Left lung (tissue), 4 donors: ENCODE measurements at regions not wholly inside any gene's neighbourhood (a gene's known extent, or its start where the extent isn't known, plus 50 kb on each side); places are given as distances from the start of the nearest gene placed in this dataset.

Source experiments
- ATAC-seq: fragments of 200-7000 bp; cut with Tn5 transposase; one replicate; pipeline ENCODE4 v1.9.1; 2020; ENCODE audit warnings: moderate library complexity
- DNase-seq, 4 donors: peaks; one replicate each; pipeline ENCODE4 v3.0.0-alpha.2; 2013 to 2020
- H3K27ac ChIP-seq, 2 donors: fragments of 200-600 bp; sonication (generic) in 1 of 2; one replicate each; pipeline versions ENCODE4 v1.5.0 to v1.8.0; 2020 to 2021
- H3K27me3 ChIP-seq, 2 donors: fragments of 200-600 bp; sonication (generic) in 1 of 2; one replicate each; pipeline versions ENCODE4 v1.5.0 to v1.8.0; 2020 to 2021
- H3K36me3 ChIP-seq, 2 donors: fragments of 200-600 bp; sonication (generic) in 1 of 2; one replicate each; pipeline versions ENCODE4 v1.5.0 to v1.8.0; 2020 to 2021
- H3K4me1 ChIP-seq, 2 donors: fragments of 200-600 bp; one replicate each; pipeline ENCODE4 v1.8.0; 2021
- H3K4me3 ChIP-seq, 2 donors: fragments of 200-600 bp; sonication (generic) in 1 of 2; one replicate each; pipeline versions ENCODE4 v1.5.0 to v1.8.0; 2020 to 2021; ENCODE audit warnings: mild to moderate bottlenecking in 1 of 2
- H3K9me3 ChIP-seq, 2 donors: fragments of 200-600 bp; sonication (generic) in 1 of 2; one replicate each; pipeline versions ENCODE4 v1.5.0 to v1.8.0; 2020 to 2021
- intact Hi-C, 2 donors: fragments of 100-400 bp; cut with DNase I; formaldehyde crosslinking; loops; one replicate each; pipeline versions ENCODE4 v1.11.2 to v1.14.2; 2022
- TF ChIP-seq, protein P1 (sequence below), 2 donors: fragments of 200-600 bp; sonication (generic) in 1 of 2; IDR thresholded peaks; one replicate each; pipeline versions ENCODE4 v1.5.0 to v1.8.0; 2021; ENCODE audit warnings: antibody characterized with exemption in 2 of 2
- donor health status: DM: no; HTN: yes; CAD: no.
- donor health status: DM: no; HTN: no; CAD: no.

DNA sequence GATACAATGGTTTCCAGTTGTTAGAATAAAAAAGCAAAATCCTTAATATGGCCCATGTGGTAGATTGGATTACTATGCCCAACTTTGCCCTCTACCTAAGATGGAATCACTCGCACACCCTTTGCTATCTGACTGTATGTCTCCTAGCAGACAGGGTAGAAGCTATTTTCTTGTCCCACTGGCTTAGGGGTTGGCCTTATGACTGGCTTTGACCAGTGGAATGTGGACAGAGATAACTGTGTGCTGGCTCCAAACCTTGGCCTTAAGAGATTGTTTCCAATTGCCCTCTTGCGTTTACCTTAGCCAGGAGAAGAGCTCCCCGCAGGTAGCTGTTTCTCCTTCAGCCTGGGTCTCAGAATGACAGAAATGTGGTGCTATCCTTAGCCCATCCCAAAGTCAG lies 355.9 kb downstream of the BCOR start:
- Histone ChIP-seq H3K4me1 (no peaks in the 10 kb centered on the region), H3K4me3 (no peak overlapping the region), H3K27ac (no peak overlapping the region), H3K36me3 (no peaks in the 10 kb centered on the region), H3K9me3 (no peaks in the 10 kb centered on the region), H3K27me3 (no peaks in the 10 kb centered on the region)
- ATAC-seq (no peak), DNase-seq (no peak)
- intact Hi-C loops = no loop called here
- TF ChIP-seq, protein P1, sequence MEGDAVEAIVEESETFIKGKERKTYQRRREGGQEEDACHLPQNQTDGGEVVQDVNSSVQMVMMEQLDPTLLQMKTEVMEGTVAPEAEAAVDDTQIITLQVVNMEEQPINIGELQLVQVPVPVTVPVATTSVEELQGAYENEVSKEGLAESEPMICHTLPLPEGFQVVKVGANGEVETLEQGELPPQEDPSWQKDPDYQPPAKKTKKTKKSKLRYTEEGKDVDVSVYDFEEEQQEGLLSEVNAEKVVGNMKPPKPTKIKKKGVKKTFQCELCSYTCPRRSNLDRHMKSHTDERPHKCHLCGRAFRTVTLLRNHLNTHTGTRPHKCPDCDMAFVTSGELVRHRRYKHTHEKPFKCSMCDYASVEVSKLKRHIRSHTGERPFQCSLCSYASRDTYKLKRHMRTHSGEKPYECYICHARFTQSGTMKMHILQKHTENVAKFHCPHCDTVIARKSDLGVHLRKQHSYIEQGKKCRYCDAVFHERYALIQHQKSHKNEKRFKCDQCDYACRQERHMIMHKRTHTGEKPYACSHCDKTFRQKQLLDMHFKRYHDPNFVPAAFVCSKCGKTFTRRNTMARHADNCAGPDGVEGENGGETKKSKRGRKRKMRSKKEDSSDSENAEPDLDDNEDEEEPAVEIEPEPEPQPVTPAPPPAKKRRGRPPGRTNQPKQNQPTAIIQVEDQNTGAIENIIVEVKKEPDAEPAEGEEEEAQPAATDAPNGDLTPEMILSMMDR (IDR thresholded peaks at IDR 0.05) = no peak

DNA sequence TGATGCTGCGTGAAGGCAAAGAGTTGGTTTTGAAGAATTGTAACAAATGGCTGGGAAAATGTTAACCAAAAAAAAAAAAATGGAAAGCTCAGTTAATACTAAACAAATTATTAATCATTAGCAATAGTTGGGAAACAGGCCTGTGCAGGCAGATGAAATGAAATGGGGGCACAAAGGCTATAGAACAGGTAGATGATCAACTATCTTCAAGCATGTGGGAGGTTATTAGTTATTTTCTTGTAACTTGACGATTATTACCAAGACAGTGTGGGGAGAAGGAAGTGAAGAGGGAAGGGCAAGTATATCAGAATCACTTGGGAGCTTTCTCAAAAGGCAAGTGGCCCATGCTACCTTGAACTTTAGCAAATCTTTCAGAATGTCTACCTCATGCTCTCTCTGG lies 351.9 kb downstream of the BCOR start:
- Histone ChIP-seq H3K27ac (no peak overlapping the region), H3K4me1 (peaks cover 0 to 7% of the 10 kb centered on the region in 2 donors), H3K9me3 (no peaks in the 10 kb centered on the region), H3K27me3 (no peaks in the 10 kb centered on the region), H3K4me3 (no peak overlapping the region), H3K36me3 (no peaks in the 10 kb centered on the region)
- ATAC-seq (no peak), DNase-seq (no peak)
- TF ChIP-seq, protein P1 (IDR thresholded peaks at IDR 0.05) = no peak
- intact Hi-C loops = no loop called here

DNA sequence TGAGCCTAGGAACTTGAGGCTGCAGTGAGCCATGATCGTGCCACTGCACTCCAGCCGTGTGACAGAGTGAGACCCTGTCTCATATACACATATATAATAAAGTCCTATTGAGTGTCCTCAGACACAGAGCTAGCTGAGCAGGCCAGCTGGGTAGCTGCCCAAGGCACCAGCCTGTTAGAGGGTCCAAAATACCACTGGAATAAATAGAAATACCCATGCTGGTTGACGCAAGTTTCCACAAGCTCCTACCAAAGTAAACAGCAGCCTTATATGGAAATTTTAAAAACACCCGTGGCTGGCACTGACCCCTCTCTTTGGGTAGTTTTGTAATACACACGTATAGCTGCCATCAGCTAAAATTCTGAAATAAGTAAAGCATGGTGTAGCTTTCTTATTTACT lies 348.6 kb downstream of the BCOR start:
- TF ChIP-seq, protein P1 (IDR thresholded peaks at IDR 0.05) = no peak
- intact Hi-C loops = no loop called here
- DNase-seq (no peak), ATAC-seq (no peak)
- Histone ChIP-seq H3K27ac (no peak overlapping the region), H3K9me3 (no peaks in the 10 kb centered on the region), H3K4me3 (no peak overlapping the region), H3K27me3 (no peaks in the 10 kb centered on the region), H3K4me1 (peaks cover 3 to 16% of the 10 kb centered on the region in 2 donors), H3K36me3 (no peaks in the 10 kb centered on the region)

DNA sequence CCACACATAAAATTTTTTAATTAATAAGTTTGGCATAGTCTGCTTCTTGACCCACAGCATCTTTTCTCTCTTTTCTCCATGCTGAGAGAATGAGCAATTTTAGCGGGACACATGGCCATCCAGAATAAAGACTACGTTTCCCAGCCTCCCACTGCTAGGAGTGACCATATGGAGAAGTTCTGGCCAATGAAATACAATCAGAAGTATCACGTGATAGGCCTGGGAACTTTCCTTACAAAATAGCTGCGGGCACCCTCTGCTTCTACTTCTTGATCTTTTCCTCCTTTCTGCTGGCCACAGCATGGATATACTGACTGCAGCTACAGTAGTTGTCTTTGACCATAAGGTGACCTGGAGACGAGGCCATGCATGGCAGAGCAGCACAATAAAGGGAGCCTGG lies 348.0 kb downstream of the BCOR start:
- no peaks in the 10 kb centered on the region for H3K27me3 ChIP-seq
- peak; percentile 26 for ATAC-seq
- no peak overlapping the region for H3K27ac ChIP-seq
- intact Hi-C loops = no loop called here
- DNase-seq = no peak
- H3K4me1 ChIP-seq = peaks cover 3 to 16% of the 10 kb centered on the region in 2 donors
- H3K36me3 ChIP-seq = no peaks in the 10 kb centered on the region
- TF ChIP-seq, protein P1 (IDR thresholded peaks at IDR 0.05) = no peak
- no peak overlapping the region for H3K4me3 ChIP-seq
- no peaks in the 10 kb centered on the region for H3K9me3 ChIP-seq

DNA sequence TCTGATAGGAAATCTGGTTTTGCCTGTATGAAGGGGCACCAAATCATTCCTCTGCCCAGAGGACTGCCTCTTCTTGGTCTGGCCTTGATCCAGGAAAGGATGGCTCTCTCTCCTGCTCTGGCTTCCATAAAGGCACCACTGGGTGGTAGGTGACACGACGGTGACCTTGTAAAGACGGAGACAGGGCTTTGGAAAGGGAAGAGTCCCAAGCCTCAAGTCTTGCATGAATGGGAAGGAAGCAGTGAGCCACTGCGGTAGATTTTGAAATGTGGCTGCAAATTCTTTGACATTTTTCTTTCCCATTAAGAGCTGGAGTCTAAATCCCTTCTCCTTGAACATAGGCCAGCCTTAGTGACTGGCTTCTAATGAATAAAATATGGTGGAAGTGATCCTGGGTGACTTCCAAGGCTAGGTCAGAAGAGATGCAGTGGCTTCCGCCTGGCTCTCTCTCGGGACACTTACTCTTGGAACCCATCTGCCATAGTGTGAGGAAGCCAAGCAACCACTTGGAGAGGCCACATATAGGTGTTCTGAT lies 347.4 kb downstream of the BCOR start:
- no peaks in the 10 kb centered on the region for H3K36me3 ChIP-seq
- H3K4me1 ChIP-seq = peaks cover 3 to 16% of the 10 kb centered on the region in 2 donors
- no peaks in the 10 kb centered on the region for H3K9me3 ChIP-seq
- H3K4me3 ChIP-seq = no peak overlapping the region
- TF ChIP-seq, protein P1 (IDR thresholded peaks at IDR 0.05) = no peak
- intact Hi-C loops = no loop called here
- peak overlapping the region in 1 of 2 donors; percentile 41 for H3K27ac ChIP-seq
- H3K27me3 ChIP-seq = no peaks in the 10 kb centered on the region
- no peak for DNase-seq
- ATAC-seq = no peak
